OCI-LY7 (cell line): ENCODE measurements at regions not wholly inside any gene's neighbourhood (a gene's known extent, or its start where the extent isn't known, plus 50 kb on each side); places are given as distances from the start of the nearest gene placed in this dataset.

ENCODE experiments used
- BruUV-seq: library from RNA; stranded (reverse); fragments of 400-500 nt; replicated peaks from 2 replicates; lab custom pipeline; 2021; lab: Mats Ljungman, UMichigan
- CTCF ChIA-PET: fragments of 300-600 bp; sonication (Branson Sonifier 250); formaldehyde crosslinking; loops from one replicate; lab custom pipeline; 2022; ENCODE audit warnings: antibody characterized with exemption; ENCODE audit not compliant: unreplicated experiment; lab: Charles Lee
- POLR2A ChIA-PET: fragments of 300-600 bp; sonication (Branson Sonifier 250); formaldehyde crosslinking; loops from one replicate; lab custom pipeline; 2022; ENCODE audit warnings: antibody characterized with exemption; lab: Charles Lee
- DNase-seq: peaks from one replicate; pipeline ENCODE4 v3.0.0-alpha.2; 2015; ENCODE audit warnings: low spot score
- H2AFZ ChIP-seq: fragments of 200-600 bp; sonication (generic), shearing (Covaris generic); 2 replicates; pipeline ENCODE4 v1.6.1; 2014; ENCODE audit warnings: mild to moderate bottlenecking, antibody characterized with exemption, low read length, moderate library complexity
- H3K27ac ChIP-seq: fragments of 200-600 bp; sonication (generic); 2 replicates; pipeline ENCODE4 v1.5.1; 2014; ENCODE audit warnings: mixed run types, low read depth, mild to moderate bottlenecking, moderate library complexity, low read length, inconsistent platforms; ENCODE audit not compliant: poor library complexity, severe bottlenecking
- H3K36me3 ChIP-seq: fragments of 200-600 bp; sonication (generic); 2 replicates; pipeline ENCODE4 v1.6.1; 2014; ENCODE audit warnings: mild to moderate bottlenecking, antibody characterized with exemption, low read length, moderate library complexity, mixed read lengths; ENCODE audit not compliant: insufficient read depth
- H3K4me1 ChIP-seq: fragments of 200-600 bp; sonication (generic); 2 replicates; pipeline ENCODE4 v1.5.1; 2014; ENCODE audit warnings: mild to moderate bottlenecking, low read length; ENCODE audit not compliant: insufficient read depth, poor library complexity, severe bottlenecking
- H3K4me2 ChIP-seq: fragments of 200-600 bp; sonication (generic); 2 replicates; pipeline ENCODE4 v1.6.1; 2014; ENCODE audit warnings: mild to moderate bottlenecking, low read length
- H3K4me3 ChIP-seq: fragments of 200-600 bp; sonication (generic); 2 replicates; pipeline ENCODE4 v1.5.1; 2014; ENCODE audit warnings: mild to moderate bottlenecking, low read depth, low read length; ENCODE audit not compliant: poor library complexity, severe bottlenecking
- H3K79me2 ChIP-seq: fragments of 200-600 bp; sonication (generic); 2 replicates; pipeline ENCODE4 v1.6.1; 2016; ENCODE audit warnings: low read depth, mild to moderate bottlenecking, low read length, moderate library complexity, mixed read lengths; ENCODE audit not compliant: insufficient read depth
- H3K9me2 ChIP-seq: fragments of 200-600 bp; sonication (generic); 2 replicates; pipeline ENCODE4 v1.6.1; 2016; ENCODE audit warnings: mild to moderate bottlenecking, low read length, mixed read lengths; ENCODE audit not compliant: insufficient read depth
- H3K9me3 ChIP-seq: fragments of 200-600 bp; sonication (generic); 2 replicates; pipeline ENCODE4 v1.6.1; 2014; ENCODE audit warnings: mild to moderate bottlenecking, mixed run types, low read length, mixed read lengths
- H4K20me1 ChIP-seq: fragments of 200-600 bp; sonication (generic); 2 replicates; pipeline ENCODE4 v1.6.1; 2014; ENCODE audit warnings: mild to moderate bottlenecking, antibody characterized with exemption, low read length, moderate library complexity, mixed read lengths; ENCODE audit not compliant: insufficient read depth
- EZH2phosphoT487 ChIP-seq: fragments of 200-600 bp; sonication (generic); IDR thresholded peaks from 2 replicates; pipeline ENCODE4 v1.6.1; 2018; ENCODE audit warnings: low read depth, borderline replicate concordance, mild to moderate bottlenecking, mixed run types, antibody characterized with exemption, low read length, moderate library complexity, mixed read lengths
- intact Hi-C: fragments of 100-400 bp; cut with micrococcal nuclease; formaldehyde crosslinking; loops from one replicate; pipeline ENCODE4 v1.10.0; 2022; ENCODE audit not compliant: unreplicated experiment
- TF ChIP-seq, protein P1 (sequence below): fragments of 200-600 bp; sonication (generic); conservative IDR thresholded peaks from 2 replicates; pipeline ENCODE4 v1.5.1; 2014; ENCODE audit warnings: mild to moderate bottlenecking, antibody characterized with exemption, low read length, moderate library complexity, mixed read lengths

DNA sequence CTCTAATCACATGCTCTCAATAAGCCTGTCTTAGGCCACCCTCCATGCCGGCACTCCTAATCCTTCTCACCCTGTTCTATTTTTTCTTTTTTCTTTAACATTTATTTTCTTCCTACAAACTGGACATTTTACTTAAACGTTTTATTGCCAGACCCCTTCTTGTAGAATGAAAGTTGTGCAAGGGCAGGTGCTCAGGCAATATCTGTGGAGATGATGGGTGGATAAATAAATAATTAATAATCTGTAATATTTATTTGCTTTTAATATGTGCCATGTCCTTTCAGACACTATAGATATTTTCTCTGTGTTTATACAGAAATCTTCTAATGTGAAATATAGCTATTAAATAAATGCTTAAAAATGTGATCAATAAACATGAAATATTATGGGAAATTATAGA is 815.7 kb upstream of the MIR17HG start:
- no peak overlapping the region for H3K27ac ChIP-seq
- H3K9me3 ChIP-seq = peaks cover 15% of the 10 kb centered on the region; the same call in 1 of the 2 replicates
- TF ChIP-seq, protein P1, sequence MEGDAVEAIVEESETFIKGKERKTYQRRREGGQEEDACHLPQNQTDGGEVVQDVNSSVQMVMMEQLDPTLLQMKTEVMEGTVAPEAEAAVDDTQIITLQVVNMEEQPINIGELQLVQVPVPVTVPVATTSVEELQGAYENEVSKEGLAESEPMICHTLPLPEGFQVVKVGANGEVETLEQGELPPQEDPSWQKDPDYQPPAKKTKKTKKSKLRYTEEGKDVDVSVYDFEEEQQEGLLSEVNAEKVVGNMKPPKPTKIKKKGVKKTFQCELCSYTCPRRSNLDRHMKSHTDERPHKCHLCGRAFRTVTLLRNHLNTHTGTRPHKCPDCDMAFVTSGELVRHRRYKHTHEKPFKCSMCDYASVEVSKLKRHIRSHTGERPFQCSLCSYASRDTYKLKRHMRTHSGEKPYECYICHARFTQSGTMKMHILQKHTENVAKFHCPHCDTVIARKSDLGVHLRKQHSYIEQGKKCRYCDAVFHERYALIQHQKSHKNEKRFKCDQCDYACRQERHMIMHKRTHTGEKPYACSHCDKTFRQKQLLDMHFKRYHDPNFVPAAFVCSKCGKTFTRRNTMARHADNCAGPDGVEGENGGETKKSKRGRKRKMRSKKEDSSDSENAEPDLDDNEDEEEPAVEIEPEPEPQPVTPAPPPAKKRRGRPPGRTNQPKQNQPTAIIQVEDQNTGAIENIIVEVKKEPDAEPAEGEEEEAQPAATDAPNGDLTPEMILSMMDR = no peak
- TF ChIP-seq EZH2phosphoT487 = no peak
- intact Hi-C loops = no loop called here
- no peaks in the 10 kb centered on the region for H3K36me3 ChIP-seq
- H3K9me2 ChIP-seq = no peaks in the 10 kb centered on the region
- ChIA-PET CTCF (no interaction called here), POLR2A (interaction anchor here (0.7 to 1.8 kb wide), 7 partner anchors 10 to 208 kb away, joined by 3 to 5 read pairs (median 3); no protein-coding TSS in a partner anchor)
- H3K4me3 ChIP-seq = no peak overlapping the region
- BruUV-seq = no TSS peak
- H2AFZ ChIP-seq = no peak overlapping the region
- H3K79me2 ChIP-seq = no peaks in the 10 kb centered on the region
- no peak overlapping the region for H3K4me2 ChIP-seq
- no peaks in the 10 kb centered on the region for H3K4me1 ChIP-seq
- DNase-seq = no peak
- H4K20me1 ChIP-seq = no peaks in the 10 kb centered on the region

- no peaks in the 10 kb centered on the region for H4K20me1 ChIP-seq
- ChIA-PET POLR2A (interaction anchor here (1.1 to 1.8 kb wide), 2 partner anchors 8 to 16 kb away, joined by 3 to 5 read pairs; no protein-coding TSS in a partner anchor), CTCF (no interaction called here)
- no peaks in the 10 kb centered on the region for H3K4me1 ChIP-seq
- H3K4me3 ChIP-seq = no peak overlapping the region
- no peak overlapping the region for H3K27ac ChIP-seq
- H3K36me3 ChIP-seq = no peaks in the 10 kb centered on the region
- no peak overlapping the region for H2AFZ ChIP-seq
- H3K79me2 ChIP-seq = no peaks in the 10 kb centered on the region
- H3K9me3 ChIP-seq = peaks cover 15% of the 10 kb centered on the region; the same call in 1 of the 2 replicates
- TF ChIP-seq, protein P1 = no peak
- no peak for TF ChIP-seq EZH2phosphoT487
- intact Hi-C loops = no loop called here
- no peak for DNase-seq
- no peak overlapping the region for H3K4me2 ChIP-seq
- H3K9me2 ChIP-seq = no peaks in the 10 kb centered on the region
- BruUV-seq = no TSS peak
Observed at GRCh38 chr13:90532861-90533492, 814.5 kb upstream of the MIR17HG start.

GRCh38 chr13:90533866-90534265 is 813.6 kb upstream of the MIR17HG start:
- Histone ChIP-seq H3K9me3 (peaks cover 15% of the 10 kb centered on the region; the same call in 1 of the 2 replicates), H3K9me2 (no peaks in the 10 kb centered on the region), H4K20me1 (no peaks in the 10 kb centered on the region), H3K4me3 (no peak overlapping the region), H3K4me1 (no peaks in the 10 kb centered on the region), H2AFZ (no peak overlapping the region), H3K79me2 (no peaks in the 10 kb centered on the region), H3K36me3 (no peaks in the 10 kb centered on the region), H3K27ac (no peak overlapping the region), H3K4me2 (no peak overlapping the region)
- no TSS peak for BruUV-seq
- ChIA-PET CTCF (no interaction called here), POLR2A (interaction anchor here (0.6 to 1.1 kb wide), 2 partner anchors 8 to 442 kb away, joined by 3 to 4 read pairs; no protein-coding TSS in a partner anchor)
- no peak for DNase-seq
- intact Hi-C loops = no loop called here
- TF ChIP-seq EZH2phosphoT487 = no peak
- TF ChIP-seq, protein P1 = no peak
